LNCAP (cell line): ENCODE measurements at regions not wholly inside any gene's neighbourhood (a gene's known extent, or its start where the extent isn't known, plus 50 kb on each side); places are given as distances from the start of the nearest gene placed in this dataset.

Source experiments
- TF ChIP-seq, protein P1 (sequence below): fragments of 450-650 bp; IDR thresholded peaks from 2 replicates; pipeline ENCODE4 v1.5.1; 2017; ENCODE audit warnings: mild to moderate bottlenecking

DNA sequence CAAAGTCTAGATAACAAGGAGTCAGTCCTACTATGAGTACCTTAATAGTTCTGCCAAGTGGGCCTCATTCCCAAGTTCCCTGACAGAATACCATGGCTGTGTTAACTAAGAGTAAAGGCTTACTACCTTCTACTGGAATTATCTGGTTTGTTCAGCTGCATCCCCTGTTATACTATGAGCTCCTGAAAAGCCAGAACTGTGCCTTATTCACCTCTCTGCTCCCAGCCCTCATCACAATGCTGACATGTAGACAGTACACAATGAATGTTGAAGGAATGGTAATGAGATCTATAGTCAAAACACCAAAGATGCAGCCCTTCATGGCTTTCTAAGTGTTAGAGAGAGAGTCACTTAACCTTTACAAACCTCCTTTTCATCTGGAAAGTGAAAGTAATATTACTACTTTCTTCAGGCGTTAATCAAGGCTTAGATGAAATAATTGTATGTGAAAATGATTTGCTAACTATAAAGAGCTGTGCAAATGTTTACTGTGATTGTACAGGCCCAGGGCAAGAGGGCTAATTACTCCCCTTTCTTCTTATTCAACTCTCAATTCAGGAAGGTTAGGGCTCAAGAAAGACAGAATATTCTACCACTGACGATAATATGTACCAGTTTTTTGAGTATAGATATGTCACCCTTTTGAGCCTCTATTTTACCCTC lies 70.3 kb upstream of the MROH9 start:
- TF ChIP-seq, protein P1, sequence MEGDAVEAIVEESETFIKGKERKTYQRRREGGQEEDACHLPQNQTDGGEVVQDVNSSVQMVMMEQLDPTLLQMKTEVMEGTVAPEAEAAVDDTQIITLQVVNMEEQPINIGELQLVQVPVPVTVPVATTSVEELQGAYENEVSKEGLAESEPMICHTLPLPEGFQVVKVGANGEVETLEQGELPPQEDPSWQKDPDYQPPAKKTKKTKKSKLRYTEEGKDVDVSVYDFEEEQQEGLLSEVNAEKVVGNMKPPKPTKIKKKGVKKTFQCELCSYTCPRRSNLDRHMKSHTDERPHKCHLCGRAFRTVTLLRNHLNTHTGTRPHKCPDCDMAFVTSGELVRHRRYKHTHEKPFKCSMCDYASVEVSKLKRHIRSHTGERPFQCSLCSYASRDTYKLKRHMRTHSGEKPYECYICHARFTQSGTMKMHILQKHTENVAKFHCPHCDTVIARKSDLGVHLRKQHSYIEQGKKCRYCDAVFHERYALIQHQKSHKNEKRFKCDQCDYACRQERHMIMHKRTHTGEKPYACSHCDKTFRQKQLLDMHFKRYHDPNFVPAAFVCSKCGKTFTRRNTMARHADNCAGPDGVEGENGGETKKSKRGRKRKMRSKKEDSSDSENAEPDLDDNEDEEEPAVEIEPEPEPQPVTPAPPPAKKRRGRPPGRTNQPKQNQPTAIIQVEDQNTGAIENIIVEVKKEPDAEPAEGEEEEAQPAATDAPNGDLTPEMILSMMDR = no peak

DNA sequence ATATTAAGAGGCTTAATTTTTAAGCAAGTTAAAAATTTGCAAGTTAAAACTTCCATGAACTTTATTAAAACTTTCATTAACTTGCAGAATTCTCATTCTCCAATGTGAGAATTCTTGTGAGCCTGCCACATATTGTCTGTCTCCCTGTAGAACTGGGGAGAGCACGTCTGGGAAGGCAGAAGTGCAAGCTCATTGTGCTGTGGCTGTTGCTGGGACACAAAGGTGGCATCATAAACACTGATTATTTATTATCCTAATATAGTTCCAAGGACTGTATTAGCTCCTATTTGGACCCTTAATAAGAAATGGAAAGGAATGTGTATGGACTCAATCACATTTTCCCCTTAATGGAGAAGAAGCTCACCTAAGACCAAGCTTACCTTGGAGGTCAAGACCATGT lies 68.7 kb upstream of the MROH9 start:
- TF ChIP-seq, protein P1 = no peak

DNA sequence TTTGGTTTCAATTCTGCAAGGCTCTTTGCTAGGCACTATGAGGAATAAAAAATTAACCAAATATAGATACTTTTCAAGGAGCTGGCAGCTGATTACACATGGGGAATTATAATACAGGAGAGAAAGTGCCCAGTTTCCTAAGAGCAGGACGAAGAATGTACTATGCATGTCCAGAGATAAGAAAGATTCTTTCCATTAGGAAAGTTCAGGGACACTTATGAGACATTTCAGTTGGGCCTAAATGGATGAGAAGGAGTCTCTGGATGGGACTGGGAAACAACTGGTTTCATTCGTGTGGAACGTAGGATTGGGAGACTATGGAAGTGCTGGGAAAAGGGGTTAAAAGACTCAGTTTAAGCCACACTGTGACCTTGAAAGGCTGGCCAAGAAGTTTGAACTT lies 63.5 kb upstream of the MROH9 start:
- TF ChIP-seq, protein P1 = no peak

DNA sequence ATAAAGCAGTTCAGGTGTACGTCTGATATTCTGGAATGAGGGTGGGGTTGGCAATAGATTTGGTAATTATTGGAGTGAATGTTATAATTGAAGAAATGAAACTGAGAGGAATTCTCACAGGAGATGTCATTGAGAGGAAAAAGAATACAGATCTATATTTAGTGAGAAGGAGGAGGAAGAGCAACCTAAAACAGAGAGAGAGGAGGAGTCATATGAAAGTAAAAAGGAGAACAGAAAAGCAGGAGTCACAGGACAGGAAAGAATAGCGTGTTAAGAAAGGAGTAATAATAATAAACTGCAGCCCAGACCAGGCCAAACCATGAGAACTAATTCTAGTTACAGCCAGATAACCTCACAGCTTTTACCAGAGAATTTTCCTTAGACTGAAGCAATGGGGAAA lies 62.7 kb upstream of the MROH9 start:
- TF ChIP-seq, protein P1 = no peak

DNA sequence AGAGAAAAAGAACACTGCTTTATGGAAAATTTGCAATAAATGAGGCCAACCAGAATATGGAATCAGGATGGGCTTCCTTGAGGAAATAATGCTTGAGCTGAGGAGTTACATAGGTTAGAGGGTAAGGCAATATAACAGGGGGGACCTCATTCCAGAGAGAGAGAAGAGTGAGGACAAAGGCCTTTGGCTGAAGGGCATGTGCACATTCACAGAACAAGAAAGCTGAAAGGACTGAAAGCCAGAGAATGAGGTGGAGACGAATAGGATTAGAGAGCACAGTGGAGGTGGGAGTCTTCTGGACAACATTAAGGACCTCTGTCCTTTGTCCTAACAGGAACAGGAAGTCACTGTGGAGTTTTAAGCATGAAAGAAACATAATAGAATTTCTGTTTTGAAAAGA lies 60.7 kb upstream of the MROH9 start:
- TF ChIP-seq, protein P1 = no peak

DNA sequence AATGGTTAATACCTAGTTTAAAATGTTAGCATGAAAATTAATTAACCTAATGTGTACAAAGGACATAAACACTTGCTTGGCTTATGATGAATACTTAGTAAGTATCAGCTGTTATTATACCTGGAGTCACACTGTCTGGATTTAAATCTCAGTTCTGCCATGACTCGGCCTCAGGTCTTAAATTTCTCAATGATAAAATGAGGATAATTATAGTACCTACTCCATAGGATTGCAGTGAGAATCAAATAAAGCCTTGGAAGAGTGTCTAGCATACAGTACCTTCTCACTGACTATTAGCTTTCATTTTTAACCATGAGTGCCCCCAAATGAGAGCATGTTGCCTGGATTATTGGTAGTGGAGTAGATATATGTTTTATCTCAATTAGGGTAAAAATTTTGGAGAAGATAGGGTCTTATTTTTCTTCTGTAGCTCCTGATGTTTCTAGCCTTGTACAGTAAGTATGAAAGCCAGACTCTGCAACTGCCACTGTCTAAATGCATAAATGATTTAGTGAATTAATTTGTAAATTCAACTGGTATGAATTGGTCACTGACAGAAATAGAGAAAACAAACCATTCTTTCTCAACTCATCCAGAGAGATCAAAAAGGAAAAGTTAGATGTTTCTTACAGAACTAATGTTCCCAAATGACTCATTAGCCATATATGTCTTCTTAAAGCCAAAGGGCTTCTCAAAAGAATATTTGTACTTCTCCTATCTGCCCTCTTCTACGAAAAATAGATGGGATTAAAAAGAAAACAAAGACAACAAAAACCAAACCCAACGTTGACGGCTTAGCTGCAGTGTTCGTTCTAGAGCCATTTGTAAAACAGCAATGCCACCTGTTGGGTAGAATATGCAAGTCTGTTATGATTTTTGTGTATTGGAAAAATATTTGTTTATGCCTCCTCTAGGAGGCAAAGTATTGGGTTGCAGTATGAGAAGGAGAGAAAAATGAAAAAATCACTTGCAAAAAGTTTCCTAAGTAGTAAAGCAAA lies 53.8 kb upstream of the MROH9 start:
- TF ChIP-seq, protein P1 = peak; percentile 77
